ENCODE measurements at regions not wholly inside any gene's neighbourhood (a gene's known extent, or its start where the extent isn't known, plus 50 kb on each side); places are given as distances from the start of the nearest gene placed in this dataset.

DNA sequence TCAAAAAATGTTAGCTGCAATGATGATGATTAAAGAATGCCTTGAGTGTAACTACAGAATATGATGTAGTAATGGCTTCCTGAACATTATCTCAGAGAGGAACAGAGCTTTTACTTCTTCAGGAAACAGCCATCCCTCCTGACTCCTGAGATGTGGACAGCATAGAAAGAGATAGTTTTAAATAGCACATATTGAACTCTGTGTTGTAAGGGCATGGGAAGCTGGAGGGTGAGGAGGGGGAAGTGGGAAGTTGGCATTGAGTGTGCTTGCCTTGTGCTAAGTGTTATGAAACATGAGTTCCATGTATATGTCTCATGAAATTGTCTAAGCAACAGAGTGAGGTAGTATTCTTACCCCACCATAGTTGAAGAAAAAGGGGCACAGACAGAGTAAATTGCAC lies 161.5 kb upstream of the SLC28A3 start:
- TF ChIP-seq, protein P1, sequence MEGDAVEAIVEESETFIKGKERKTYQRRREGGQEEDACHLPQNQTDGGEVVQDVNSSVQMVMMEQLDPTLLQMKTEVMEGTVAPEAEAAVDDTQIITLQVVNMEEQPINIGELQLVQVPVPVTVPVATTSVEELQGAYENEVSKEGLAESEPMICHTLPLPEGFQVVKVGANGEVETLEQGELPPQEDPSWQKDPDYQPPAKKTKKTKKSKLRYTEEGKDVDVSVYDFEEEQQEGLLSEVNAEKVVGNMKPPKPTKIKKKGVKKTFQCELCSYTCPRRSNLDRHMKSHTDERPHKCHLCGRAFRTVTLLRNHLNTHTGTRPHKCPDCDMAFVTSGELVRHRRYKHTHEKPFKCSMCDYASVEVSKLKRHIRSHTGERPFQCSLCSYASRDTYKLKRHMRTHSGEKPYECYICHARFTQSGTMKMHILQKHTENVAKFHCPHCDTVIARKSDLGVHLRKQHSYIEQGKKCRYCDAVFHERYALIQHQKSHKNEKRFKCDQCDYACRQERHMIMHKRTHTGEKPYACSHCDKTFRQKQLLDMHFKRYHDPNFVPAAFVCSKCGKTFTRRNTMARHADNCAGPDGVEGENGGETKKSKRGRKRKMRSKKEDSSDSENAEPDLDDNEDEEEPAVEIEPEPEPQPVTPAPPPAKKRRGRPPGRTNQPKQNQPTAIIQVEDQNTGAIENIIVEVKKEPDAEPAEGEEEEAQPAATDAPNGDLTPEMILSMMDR (conservative IDR thresholded peaks at IDR 0.05; ENCODE audit: control insufficient read depth, insufficient read depth, low read depth, low read length): no peak
- DNase-seq (ENCODE audit: low read depth): no peak
- no peak overlapping the region for H3K4me3 ChIP-seq (ENCODE audit: control insufficient read depth, low read depth, low read length)

DNA sequence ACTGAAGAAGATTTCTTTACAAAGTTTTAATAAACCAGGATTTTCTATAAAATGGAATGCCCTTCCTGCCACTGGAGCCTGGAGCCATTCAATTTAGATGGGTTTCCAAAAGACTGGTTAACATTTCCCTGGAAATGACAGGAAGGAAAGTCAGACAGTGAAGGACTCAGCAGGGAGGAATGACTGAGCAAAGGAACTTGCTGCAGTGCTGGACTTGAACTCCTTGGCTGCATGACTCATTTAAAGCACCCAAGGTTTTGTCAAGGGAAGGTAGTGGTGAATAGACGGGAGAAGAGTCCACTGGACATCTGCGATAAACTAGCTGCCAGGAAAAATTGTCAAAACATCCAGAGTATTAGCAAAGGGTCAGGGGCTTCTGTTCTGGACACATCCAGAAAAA lies 163.8 kb upstream of the SLC28A3 start:
- DNase-seq (ENCODE audit: low read depth): no peak
- no peak overlapping the region for H3K4me3 ChIP-seq (ENCODE audit: control insufficient read depth, low read depth, low read length)
- TF ChIP-seq, protein P1 (conservative IDR thresholded peaks at IDR 0.05; ENCODE audit: control insufficient read depth, insufficient read depth, low read depth, low read length): no peak

DNA sequence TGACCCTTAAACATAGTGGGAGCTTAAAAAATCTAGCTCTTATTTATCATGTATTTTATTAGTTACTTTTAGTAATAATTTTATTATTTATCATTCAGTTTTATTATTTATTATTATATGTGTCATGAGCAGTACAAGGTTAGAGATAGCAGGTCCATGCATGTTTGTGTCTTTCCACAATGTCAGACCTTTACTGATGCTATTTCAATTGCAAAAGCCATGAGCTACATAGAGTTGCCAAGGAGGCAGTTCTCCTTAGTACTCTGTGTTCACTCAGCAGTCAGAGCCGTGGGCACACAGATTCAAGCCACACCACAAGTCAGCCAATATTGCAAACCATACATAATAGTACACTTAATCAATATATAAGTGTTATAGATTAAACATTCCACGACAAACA lies 157.9 kb upstream of the NTRK2 start:
- TF ChIP-seq, protein P1 (conservative IDR thresholded peaks at IDR 0.05; ENCODE audit: control insufficient read depth, insufficient read depth, low read depth, low read length): no peak
- no peak overlapping the region for H3K4me3 ChIP-seq (ENCODE audit: control insufficient read depth, low read depth, low read length)
- no peak for DNase-seq (ENCODE audit: low read depth)

DNA sequence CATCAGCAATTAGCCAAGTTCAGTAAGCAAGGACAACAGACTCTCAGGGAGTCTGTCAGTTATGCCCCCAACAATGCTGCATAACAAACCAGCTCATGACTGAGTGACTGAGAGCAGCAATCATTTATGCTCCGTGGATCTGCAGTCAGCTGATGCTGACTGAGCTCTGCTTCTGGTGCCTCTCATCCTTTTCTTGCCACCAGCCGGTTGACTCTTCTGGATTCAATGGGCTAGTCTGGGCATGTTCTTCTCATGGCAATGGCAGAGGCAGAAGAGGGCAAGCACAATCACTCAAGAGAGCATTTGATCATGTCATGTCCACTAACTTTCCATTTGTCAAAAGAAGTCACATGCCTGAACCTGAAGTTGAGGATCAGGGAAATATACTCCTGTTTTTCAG lies 157.0 kb upstream of the NTRK2 start:
- TF ChIP-seq, protein P1 (conservative IDR thresholded peaks at IDR 0.05; ENCODE audit: control insufficient read depth, insufficient read depth, low read depth, low read length): no peak
- DNase-seq (ENCODE audit: low read depth): no peak
- no peak overlapping the region for H3K4me3 ChIP-seq (ENCODE audit: control insufficient read depth, low read depth, low read length)

DNA sequence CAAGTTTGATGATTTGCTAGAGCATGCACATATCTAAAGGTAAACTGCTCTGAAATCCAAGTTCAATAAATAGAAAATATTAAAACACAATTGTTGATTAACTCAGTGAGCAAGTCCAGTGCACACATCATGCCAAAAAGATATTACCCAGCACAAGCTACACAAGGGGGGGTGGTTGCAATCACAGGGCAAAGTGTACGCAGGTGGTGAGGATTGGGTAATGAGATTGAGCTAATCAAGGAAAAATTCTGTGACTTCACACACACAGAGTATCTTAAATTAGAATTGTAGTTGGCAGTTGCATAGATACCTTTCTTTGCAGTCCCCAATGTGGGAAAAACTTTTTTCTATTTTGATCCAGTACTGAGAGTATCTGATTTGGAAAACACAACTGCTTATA lies 156.1 kb upstream of the NTRK2 start:
- no peak for DNase-seq (ENCODE audit: low read depth)
- no peak overlapping the region for H3K4me3 ChIP-seq (ENCODE audit: control insufficient read depth, low read depth, low read length)
- TF ChIP-seq, protein P1 (conservative IDR thresholded peaks at IDR 0.05; ENCODE audit: control insufficient read depth, insufficient read depth, low read depth, low read length): no peak

DNA sequence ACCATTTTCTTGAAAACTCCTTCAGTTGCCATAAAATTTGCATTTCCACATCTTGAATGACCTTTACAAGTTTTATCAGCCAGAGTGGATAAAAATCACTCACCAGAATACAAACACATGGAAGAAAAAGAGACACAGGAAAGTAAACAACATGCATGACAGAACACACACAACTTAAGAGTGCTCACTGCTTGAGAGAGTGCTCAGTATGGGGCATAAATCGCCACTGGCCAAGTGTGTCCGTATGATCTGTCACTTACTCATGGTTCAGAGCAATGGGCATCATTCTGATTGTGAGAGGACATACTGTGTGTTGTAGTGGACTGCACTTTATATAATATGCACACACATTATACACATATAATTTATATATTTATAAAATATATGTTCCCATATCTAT lies 155.6 kb upstream of the NTRK2 start:
- H3K4me3 ChIP-seq (ENCODE audit: control insufficient read depth, low read depth, low read length): no peak overlapping the region
- DNase-seq (ENCODE audit: low read depth): no peak
- TF ChIP-seq, protein P1 (conservative IDR thresholded peaks at IDR 0.05; ENCODE audit: control insufficient read depth, insufficient read depth, low read depth, low read length): no peak

DNA sequence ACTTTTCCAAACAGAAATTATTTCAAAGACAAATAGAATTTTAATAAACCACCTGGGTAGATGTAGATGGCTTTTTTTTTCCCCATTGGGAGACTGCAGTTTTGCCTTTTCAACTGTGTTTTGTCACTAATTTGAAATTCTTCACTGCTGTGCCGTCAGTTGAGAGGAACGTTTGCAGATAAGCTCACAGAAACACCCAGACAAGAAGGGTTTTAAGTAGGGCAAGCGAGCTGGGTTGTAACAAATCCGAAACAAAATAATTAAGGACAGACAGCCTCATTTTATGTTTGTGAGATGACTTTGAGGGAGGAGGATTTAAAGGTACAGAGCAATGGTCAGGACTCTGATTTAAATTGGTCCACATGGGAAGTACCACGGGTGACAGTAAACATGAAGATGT lies 155.1 kb upstream of the NTRK2 start:
- DNase-seq (ENCODE audit: low read depth): no peak
- TF ChIP-seq, protein P1 (conservative IDR thresholded peaks at IDR 0.05; ENCODE audit: control insufficient read depth, insufficient read depth, low read depth, low read length): no peak
- H3K4me3 ChIP-seq (ENCODE audit: control insufficient read depth, low read depth, low read length): no peak overlapping the region

Measured in fibroblast of mammary gland (primary cell).